Astrocyte (in vitro differentiated cells and primary cell): ENCODE measurements at regions not wholly inside any gene's neighbourhood (a gene's known extent, or its start where the extent isn't known, plus 50 kb on each side); places are given as distances from the start of the nearest gene placed in this dataset.

Experiments used
- DNase-seq: peaks from one replicate; pipeline ENCODE4 v3.0.0-alpha.2; 2010; ENCODE audit warnings: low read depth
- FAIRE-seq: peaks from 2 replicates; lab custom pipeline; 2011; peaks lifted over from hg19 to GRCh38; lab: Jason Lieb, UNC
- H2AFZ ChIP-seq: 2 replicates; pipeline ENCODE4 v1.6.0; 2012; ENCODE audit warnings: low read depth, low read length, inconsistent platforms
- H3K27ac ChIP-seq: 2 replicates; pipeline ENCODE4 v1.5.1; 2011; ENCODE audit warnings: low read depth, low read length, inconsistent platforms
- H3K27me3 ChIP-seq: 2 replicates; pipeline ENCODE4 v1.6.0; 2011; ENCODE audit warnings: low read length, inconsistent platforms; ENCODE audit not compliant: insufficient read depth
- H3K36me3 ChIP-seq: 2 replicates; pipeline ENCODE4 v1.5.1; 2011; ENCODE audit warnings: low read length, inconsistent platforms; ENCODE audit not compliant: insufficient read depth
- H3K4me1 ChIP-seq: 2 replicates; pipeline ENCODE4 v1.5.1; 2011; ENCODE audit warnings: low read length, inconsistent platforms; ENCODE audit not compliant: insufficient read depth
- H3K4me2 ChIP-seq: 2 replicates; pipeline ENCODE4 v1.6.0; 2012; ENCODE audit warnings: low read length, inconsistent platforms
- H3K4me3 ChIP-seq: 2 replicates; pipeline ENCODE4 v1.5.1; 2011; ENCODE audit warnings: low read depth, mild to moderate bottlenecking, low read length, inconsistent platforms; ENCODE audit not compliant: insufficient read depth
- H3K79me2 ChIP-seq: 2 replicates; pipeline ENCODE4 v1.6.0; 2012; ENCODE audit warnings: mild to moderate bottlenecking, low read length, inconsistent platforms; ENCODE audit not compliant: insufficient read depth
- H3K9ac ChIP-seq: 2 replicates; pipeline ENCODE4 v1.6.0; 2012; ENCODE audit warnings: mild to moderate bottlenecking, low read length, inconsistent platforms
- H3K9me3 ChIP-seq: 2 replicates; pipeline ENCODE4 v1.5.1; 2012; ENCODE audit warnings: low read depth, mild to moderate bottlenecking, low read length, inconsistent platforms; ENCODE audit not compliant: insufficient read depth
- H4K20me1 ChIP-seq: 2 replicates; pipeline ENCODE4 v1.6.0; 2012; ENCODE audit warnings: low read length, inconsistent platforms; ENCODE audit not compliant: insufficient read depth
- H3K27ac Mint-ChIP-seq: one replicate; pipeline ENCODE4 v1.8.0; 2021; ENCODE audit warnings: mild to moderate bottlenecking, mixed read lengths; ENCODE audit not compliant: unreplicated experiment
- H3K27me3 Mint-ChIP-seq: one replicate; pipeline ENCODE4 v1.8.0; 2021; ENCODE audit warnings: low read depth, mixed read lengths; ENCODE audit not compliant: unreplicated experiment
- H3K36me3 Mint-ChIP-seq: one replicate; pipeline ENCODE4 v1.8.0; 2021; ENCODE audit warnings: low read depth, mixed read lengths; ENCODE audit not compliant: unreplicated experiment
- H3K4me1 Mint-ChIP-seq: one replicate; pipeline ENCODE4 v1.8.0; 2021; ENCODE audit warnings: low read depth, mixed read lengths; ENCODE audit not compliant: unreplicated experiment
- H3K4me3 Mint-ChIP-seq: one replicate; pipeline ENCODE4 v1.8.0; 2021; ENCODE audit warnings: mild to moderate bottlenecking, moderate library complexity, mixed read lengths; ENCODE audit not compliant: unreplicated experiment
- H3K9me3 Mint-ChIP-seq: one replicate; pipeline ENCODE4 v1.8.0; 2021; ENCODE audit warnings: mild to moderate bottlenecking, mixed read lengths; ENCODE audit not compliant: unreplicated experiment
- CTCF ChIP-seq: IDR thresholded peaks from 2 replicates; pipeline ENCODE4 v1.5.1; 2011; ENCODE audit warnings: low read depth, mild to moderate bottlenecking, inconsistent platforms, low read length, moderate library complexity; ENCODE audit not compliant: insufficient read depth
- EZH2 ChIP-seq: IDR thresholded peaks from 2 replicates; pipeline ENCODE4 v1.6.1; 2012; ENCODE audit warnings: mild to moderate bottlenecking, low read length, inconsistent platforms; ENCODE audit not compliant: insufficient read depth

- Histone ChIP-seq H3K27ac (no peak overlapping the region), H2AFZ (no peak overlapping the region), H3K4me2 (no peak overlapping the region), H4K20me1 (no peaks in the 10 kb centered on the region), H3K27me3 (no peaks in the 10 kb centered on the region), H3K4me1 (no peaks in the 10 kb centered on the region), H3K4me3 (no peak overlapping the region), H3K79me2 (no peaks in the 10 kb centered on the region), H3K9ac (no peak overlapping the region), H3K36me3 (no peaks in the 10 kb centered on the region), H3K9me3 (no peaks in the 10 kb centered on the region)
- peaks cover 2% of the 10 kb centered on the region for H3K36me3 Mint-ChIP-seq
- H3K4me1 Mint-ChIP-seq, result peaks cover 15% of the 10 kb centered on the region
- TF ChIP-seq CTCF (no peak), EZH2 (no peak)
- FAIRE-seq, result no peak
- no peak overlapping the region for H3K4me3 Mint-ChIP-seq
- H3K27ac Mint-ChIP-seq, result peak overlapping the region; percentile 36
- peak; percentile 6 for DNase-seq
- no peaks in the 10 kb centered on the region for H3K27me3 Mint-ChIP-seq
- H3K9me3 Mint-ChIP-seq, result no peaks in the 10 kb centered on the region
These were observed 201.8 kb upstream of the ZNF608 start for GRCh38 chr5:124948062-124948753.

- TF ChIP-seq EZH2 (no peak), CTCF (no peak)
- Histone ChIP-seq H3K79me2 (no peaks in the 10 kb centered on the region), H4K20me1 (no peaks in the 10 kb centered on the region), H3K4me2 (no peak overlapping the region), H3K9ac (no peak overlapping the region), H3K36me3 (no peaks in the 10 kb centered on the region), H3K4me1 (no peaks in the 10 kb centered on the region), H3K27ac (no peak overlapping the region), H3K27me3 (no peaks in the 10 kb centered on the region), H2AFZ (no peak overlapping the region), H3K4me3 (no peak overlapping the region), H3K9me3 (no peaks in the 10 kb centered on the region)
- Mint-ChIP-seq H3K36me3 (peaks cover 2% of the 10 kb centered on the region), H3K27ac (peak overlapping the region; percentile 89), H3K4me3 (no peak overlapping the region), H3K9me3 (no peaks in the 10 kb centered on the region), H3K27me3 (no peaks in the 10 kb centered on the region), H3K4me1 (peaks cover 15% of the 10 kb centered on the region)
- peak; percentile 22 for DNase-seq
- FAIRE-seq, result no peak
These were observed 202.4 kb upstream of the ZNF608 start for GRCh38 chr5:124948754-124949275.

GRCh38 chr5:124949862-124950261 lies 203.4 kb upstream of the ZNF608 start:
- H3K4me3 Mint-ChIP-seq, result no peak overlapping the region
- H3K4me1 Mint-ChIP-seq, result peaks cover 15% of the 10 kb centered on the region
- no peaks in the 10 kb centered on the region for H3K27me3 Mint-ChIP-seq
- Histone ChIP-seq H4K20me1 (no peaks in the 10 kb centered on the region), H3K4me2 (no peak overlapping the region), H3K79me2 (no peaks in the 10 kb centered on the region), H2AFZ (no peak overlapping the region), H3K4me1 (no peaks in the 10 kb centered on the region), H3K36me3 (no peaks in the 10 kb centered on the region), H3K27ac (no peak overlapping the region), H3K4me3 (no peak overlapping the region), H3K27me3 (no peaks in the 10 kb centered on the region), H3K9me3 (no peaks in the 10 kb centered on the region), H3K9ac (no peak overlapping the region)
- H3K9me3 Mint-ChIP-seq, result no peaks in the 10 kb centered on the region
- no peak overlapping the region for H3K27ac Mint-ChIP-seq
- DNase-seq (no peak), FAIRE-seq (no peak)
- TF ChIP-seq EZH2, result no peak
- no peak for TF ChIP-seq CTCF
- no peaks in the 10 kb centered on the region for H3K36me3 Mint-ChIP-seq
